ENCODE measurements at regions not wholly inside any gene's neighbourhood (a gene's known extent, or its start where the extent isn't known, plus 50 kb on each side); places are given as distances from the start of the nearest gene placed in this dataset.

GRCh38 chr6:81891874-81892273 is 139.4 kb upstream of the TENT5A start:
- H3K14ac ChIP-seq (ENCODE audit: insufficient read length) = no peak overlapping the region
- no peak overlapping the region for H3K18ac ChIP-seq (ENCODE audit: extremely low read depth, low read length)
- no peak overlapping the region for H4K5ac ChIP-seq (ENCODE audit: insufficient read length, low read depth, low read length)
- no peak overlapping the region for H3K4me3 ChIP-seq (ENCODE audit: extremely low read depth in 1 of 4, insufficient read depth in 2 of 4, low read depth in 3 of 4, low read length in 4 of 4)
- H2AK5ac ChIP-seq (ENCODE audit: low read depth, low read length) = no peak overlapping the region
- H3K56ac ChIP-seq (replicated peaks; ENCODE audit: insufficient read length, low read depth, low read length) = no peak overlapping the region
- H3K79me1 ChIP-seq (ENCODE audit: low read depth, low read length) = no peaks in the 10 kb centered on the region
- H4K91ac ChIP-seq (replicated peaks; ENCODE audit: insufficient read length, low read length) = no peak overlapping the region
- H4K20me1 ChIP-seq (replicated peaks in 1 of 2; ENCODE audit: control insufficient read depth in 1 of 2, insufficient read depth in 2 of 2, low read length in 2 of 2) = no peaks in the 10 kb centered on the region
- H2AFZ ChIP-seq (ENCODE audit: low read length) = no peak overlapping the region
- H3K4ac ChIP-seq (replicated peaks; ENCODE audit: insufficient read length, low read depth, low read length) = no peak overlapping the region
- H2BK15ac ChIP-seq (ENCODE audit: low read length) = no peak overlapping the region
- H2BK12ac ChIP-seq (ENCODE audit: low read depth, low read length) = no peak overlapping the region
- no peak overlapping the region for H3K27ac ChIP-seq (ENCODE audit: low read depth, low read length)
- no peak overlapping the region for H2BK5ac ChIP-seq (ENCODE audit: low read depth, low read length)
- no peak overlapping the region for H3K4me2 ChIP-seq (ENCODE audit: insufficient read depth in 1 of 2, low read depth in 2 of 2, low read length in 2 of 2)
- DNase-seq (ENCODE audit: low read depth in 1 of 2, low spot score in 2 of 2) (no peak), FAIRE-seq (no peak)
- no peak overlapping the region for H4K8ac ChIP-seq (ENCODE audit: extremely low read depth, insufficient read depth, low read length)
- CTCF ChIA-PET (ENCODE audit: partially characterized antibody) = no interaction called here
- no peaks in the 10 kb centered on the region for H3K27me3 ChIP-seq (replicated peaks in 1 of 4; ENCODE audit: control insufficient read depth in 3 of 4, extremely low read depth in 1 of 4, insufficient read depth in 3 of 4, low read length in 3 of 4)
- H3K9ac ChIP-seq (replicated peaks in 1 of 4; ENCODE audit: extremely low read depth in 1 of 4, low read depth in 3 of 4, low read length in 3 of 4) = no peak overlapping the region
- no peak overlapping the region for H2BK20ac ChIP-seq (ENCODE audit: low read length)
- H3K4me1 ChIP-seq (replicated peaks in 1 of 4; ENCODE audit: control insufficient read depth in 3 of 4, insufficient read depth in 4 of 4, low read length in 3 of 4) = no peaks in the 10 kb centered on the region
- H2BK120ac ChIP-seq (replicated peaks; ENCODE audit: low read depth, low read length) = no peak overlapping the region
- no peak overlapping the region for H3K23ac ChIP-seq (ENCODE audit: insufficient read length)
- POLR2A ChIA-PET (ENCODE audit: partially characterized antibody) = no interaction called here
- no peaks in the 10 kb centered on the region; a peak in 1 of 8 replicates for H3K36me3 ChIP-seq (ENCODE audit: control insufficient read depth in 2 of 4, insufficient read depth in 4 of 4, low read length in 3 of 4)
- H3K79me2 ChIP-seq (ENCODE audit: control insufficient read depth in 1 of 2, insufficient read depth in 2 of 2, low read length in 2 of 2) = no peaks in the 10 kb centered on the region
- 82% methylated on average over 5 of the region's 5 CpGs; no CpG with 5 or more reads in 1 of the 2 experiments for WGBS, 2 experiments (ENCODE audit: extremely low coverage in 1 of 2, insufficient coverage in 1 of 2, insufficient read length in 1 of 2, insufficient replicate concordance in 2 of 2, low coverage in 1 of 2, low lambda C conversion rate in 2 of 2, missing lambda C conversion rate in 1 of 2)
- no peaks in the 10 kb centered on the region; the same call in 1 of the 2 replicates for H3K23me2 ChIP-seq (ENCODE audit: low read depth, low read length)
- no peaks in the 10 kb centered on the region for H3K9me3 ChIP-seq (ENCODE audit: insufficient read depth in 2 of 2, low read depth in 1 of 2, low read length in 1 of 2)
- TF ChIP-seq HDAC6 (IDR thresholded peaks at IDR 0.05; ENCODE audit: low read depth, low read length) (no peak), SIX5 (IDR thresholded peaks at IDR 0.05; ENCODE audit: low read depth, low read length) (no peak), SP4 (IDR thresholded peaks at IDR 0.05; ENCODE audit: low read length) (no peak), GTF2F1 (IDR thresholded peaks at IDR 0.05; ENCODE audit: borderline replicate concordance, low read depth, low read length) (no peak)

Measured in H1 (cell line).